ENCODE measurements at regions not wholly inside any gene's neighbourhood (a gene's known extent, or its start where the extent isn't known, plus 50 kb on each side); places are given as distances from the start of the nearest gene placed in this dataset.

DNA sequence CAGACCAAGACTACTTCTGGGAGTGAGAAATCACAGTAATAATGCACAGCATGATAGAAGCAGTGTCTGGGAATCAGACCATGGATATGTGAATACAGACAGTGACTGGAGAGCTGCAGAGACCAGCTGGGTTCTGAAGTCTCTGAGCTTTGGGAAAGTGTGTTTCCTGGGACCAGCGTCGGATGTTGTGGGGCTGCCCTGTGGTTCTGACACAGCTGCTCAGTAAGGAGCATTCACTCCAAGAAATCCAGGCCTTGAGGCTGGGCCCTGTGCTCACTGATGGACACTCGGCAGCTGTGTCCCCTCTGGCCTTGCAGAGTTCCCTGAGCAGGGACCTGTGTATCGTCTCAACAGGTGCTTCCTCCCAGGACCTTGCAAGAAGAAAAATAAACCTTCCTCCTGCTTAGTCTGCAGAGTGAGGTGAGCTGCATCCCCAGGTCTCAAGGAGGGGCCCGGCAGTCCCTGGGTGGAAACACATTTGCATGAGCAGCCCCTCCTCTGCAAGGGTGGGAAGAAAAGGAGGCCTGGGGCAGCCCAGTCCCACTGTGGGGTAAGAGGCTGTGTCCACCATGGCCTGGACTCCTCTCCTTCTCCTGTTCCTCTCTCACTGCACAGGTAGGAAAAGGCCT, 107.9 kb downstream of the VPREB1 start:
- Histone ChIP-seq H3K14ac (ENCODE audit: insufficient read depth, low read length) (no peak overlapping the region), H4K20me1 (ENCODE audit: control insufficient read depth, insufficient read depth, insufficient read length) (no peaks in the 10 kb centered on the region), H4K91ac (ENCODE audit: insufficient read length, low read depth, low read length) (no peak overlapping the region), H2BK120ac (ENCODE audit: low read depth, low read length, poor library complexity, severe bottlenecking) (no peak overlapping the region), H4K5ac (ENCODE audit: insufficient read length, low read depth, low read length) (no peak overlapping the region), H2AK5ac (ENCODE audit: insufficient read length, low read length) (no peak overlapping the region), H3K18ac (ENCODE audit: insufficient read length, low read depth, low read length) (no peak overlapping the region), H2BK5ac (ENCODE audit: insufficient read length, low read length) (no peak overlapping the region), H3K79me1 (ENCODE audit: insufficient read depth, low read depth, low read length, poor library complexity, severe bottlenecking) (no peaks in the 10 kb centered on the region), H3K23ac (ENCODE audit: insufficient read length, low read depth, low read length) (no peak overlapping the region), H3T11ph (ENCODE audit: low read length) (no peak overlapping the region), H3K27ac (ENCODE audit: insufficient read length, low read depth, low read length) (no peak overlapping the region), H3K4me2 (ENCODE audit: insufficient read depth, insufficient read length, low read length) (no peak overlapping the region), H3K27me3 (ENCODE audit: insufficient read depth, low read length) (peaks cover 78% of the 10 kb centered on the region), H2BK15ac (ENCODE audit: low read depth, low read length) (no peak overlapping the region), H3K4ac (ENCODE audit: low read depth, low read length) (no peak overlapping the region), H3K4me1 (ENCODE audit: insufficient read depth, low read length) (peaks cover 3% of the 10 kb centered on the region; the same call in 1 of the 2 replicates), H2BK20ac (ENCODE audit: low read depth, low read length, poor library complexity, severe bottlenecking) (no peak overlapping the region), H4K8ac (replicated peaks; ENCODE audit: insufficient read length, low read depth, low read length) (no peak overlapping the region), H2AFZ (ENCODE audit: low read length) (no peak overlapping the region), H3K56ac (ENCODE audit: insufficient read length, low read depth, low read length) (no peak overlapping the region), H3K9me3 (ENCODE audit: control insufficient read depth, low read depth, low read length) (no peaks in the 10 kb centered on the region), H3K9ac (ENCODE audit: extremely low read depth, insufficient read length, low read length) (no peak overlapping the region), H3K23me2 (ENCODE audit: insufficient read length, low read depth, low read length, poor library complexity, severe bottlenecking) (no peaks in the 10 kb centered on the region), H2BK12ac (ENCODE audit: insufficient read length, low read depth, low read length) (no peak overlapping the region), H3K79me2 (ENCODE audit: insufficient read depth, low read length) (no peaks in the 10 kb centered on the region)
- Mint-ChIP-seq H3K4me1 (peaks cover 27 to 29% of the 10 kb centered on the region in 2 experiments), H3K27ac (no peak overlapping the region), H3K27me3 (ENCODE audit: low read depth) (peaks cover 100% of the 10 kb centered on the region), H3K4me3 (no peak overlapping the region), H3K9me3 (no peaks in the 10 kb centered on the region), H3K36me3 (ENCODE audit: insufficient read depth in 1 of 3, low read depth in 3 of 3) (no peaks in the 10 kb centered on the region)
- no CpG with 5 or more reads among the region's 5 CpGs for WGBS (ENCODE audit: extremely low coverage, insufficient read length, low lambda C conversion rate)
- TF ChIP-seq, protein P1, sequence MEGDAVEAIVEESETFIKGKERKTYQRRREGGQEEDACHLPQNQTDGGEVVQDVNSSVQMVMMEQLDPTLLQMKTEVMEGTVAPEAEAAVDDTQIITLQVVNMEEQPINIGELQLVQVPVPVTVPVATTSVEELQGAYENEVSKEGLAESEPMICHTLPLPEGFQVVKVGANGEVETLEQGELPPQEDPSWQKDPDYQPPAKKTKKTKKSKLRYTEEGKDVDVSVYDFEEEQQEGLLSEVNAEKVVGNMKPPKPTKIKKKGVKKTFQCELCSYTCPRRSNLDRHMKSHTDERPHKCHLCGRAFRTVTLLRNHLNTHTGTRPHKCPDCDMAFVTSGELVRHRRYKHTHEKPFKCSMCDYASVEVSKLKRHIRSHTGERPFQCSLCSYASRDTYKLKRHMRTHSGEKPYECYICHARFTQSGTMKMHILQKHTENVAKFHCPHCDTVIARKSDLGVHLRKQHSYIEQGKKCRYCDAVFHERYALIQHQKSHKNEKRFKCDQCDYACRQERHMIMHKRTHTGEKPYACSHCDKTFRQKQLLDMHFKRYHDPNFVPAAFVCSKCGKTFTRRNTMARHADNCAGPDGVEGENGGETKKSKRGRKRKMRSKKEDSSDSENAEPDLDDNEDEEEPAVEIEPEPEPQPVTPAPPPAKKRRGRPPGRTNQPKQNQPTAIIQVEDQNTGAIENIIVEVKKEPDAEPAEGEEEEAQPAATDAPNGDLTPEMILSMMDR (conservative IDR thresholded peaks at IDR 0.05): no peak
- no peak for DNase-seq
